Type B pancreatic cell (in vitro differentiated cells): ENCODE measurements at regions not wholly inside any gene's neighbourhood (a gene's known extent, or its start where the extent isn't known, plus 50 kb on each side); places are given as distances from the start of the nearest gene placed in this dataset.

ENCODE experiments used
- DNase-seq: peaks from one replicate; pipeline ENCODE4 v3.0.0; 2021; ENCODE audit warnings: mixed read lengths; ENCODE audit not compliant: unreplicated experiment; ENCODE audit errors: extremely low spot score
- H3K27ac Mint-ChIP-seq: 2 replicates; pipeline ENCODE4 v1.8.0; 2021; ENCODE audit warnings: mild to moderate bottlenecking, mixed read lengths
- H3K27me3 Mint-ChIP-seq: 2 replicates; pipeline ENCODE4 v1.8.0; 2021; ENCODE audit warnings: mixed read lengths
- H3K36me3 Mint-ChIP-seq: 2 replicates; pipeline ENCODE4 v1.8.0; 2021; ENCODE audit warnings: mixed read lengths
- H3K4me1 Mint-ChIP-seq: one replicate; pipeline ENCODE4 v1.8.0; 2021; ENCODE audit warnings: mixed read lengths; ENCODE audit not compliant: unreplicated experiment
- H3K4me3 Mint-ChIP-seq: 2 replicates; pipeline ENCODE4 v1.8.0; 2021; ENCODE audit warnings: mild to moderate bottlenecking, mixed read lengths
- H3K9me3 Mint-ChIP-seq: 2 replicates; pipeline ENCODE4 v1.8.0; 2021; ENCODE audit warnings: mixed read lengths
- TF ChIP-seq, protein P1 (sequence below): fragments of 200-600 bp; sonication (generic); conservative IDR thresholded peaks from 2 replicates; pipeline ENCODE4 v1.5.0; 2021; ENCODE audit warnings: antibody characterized with exemption, mild to moderate bottlenecking

- Mint-ChIP-seq H3K9me3 (no peaks in the 10 kb centered on the region), H3K27ac (no peak overlapping the region), H3K27me3 (no peaks in the 10 kb centered on the region), H3K4me3 (no peak overlapping the region), H3K36me3 (no peaks in the 10 kb centered on the region), H3K4me1 (no peaks in the 10 kb centered on the region)
- DNase-seq, result no peak
- TF ChIP-seq, protein P1, sequence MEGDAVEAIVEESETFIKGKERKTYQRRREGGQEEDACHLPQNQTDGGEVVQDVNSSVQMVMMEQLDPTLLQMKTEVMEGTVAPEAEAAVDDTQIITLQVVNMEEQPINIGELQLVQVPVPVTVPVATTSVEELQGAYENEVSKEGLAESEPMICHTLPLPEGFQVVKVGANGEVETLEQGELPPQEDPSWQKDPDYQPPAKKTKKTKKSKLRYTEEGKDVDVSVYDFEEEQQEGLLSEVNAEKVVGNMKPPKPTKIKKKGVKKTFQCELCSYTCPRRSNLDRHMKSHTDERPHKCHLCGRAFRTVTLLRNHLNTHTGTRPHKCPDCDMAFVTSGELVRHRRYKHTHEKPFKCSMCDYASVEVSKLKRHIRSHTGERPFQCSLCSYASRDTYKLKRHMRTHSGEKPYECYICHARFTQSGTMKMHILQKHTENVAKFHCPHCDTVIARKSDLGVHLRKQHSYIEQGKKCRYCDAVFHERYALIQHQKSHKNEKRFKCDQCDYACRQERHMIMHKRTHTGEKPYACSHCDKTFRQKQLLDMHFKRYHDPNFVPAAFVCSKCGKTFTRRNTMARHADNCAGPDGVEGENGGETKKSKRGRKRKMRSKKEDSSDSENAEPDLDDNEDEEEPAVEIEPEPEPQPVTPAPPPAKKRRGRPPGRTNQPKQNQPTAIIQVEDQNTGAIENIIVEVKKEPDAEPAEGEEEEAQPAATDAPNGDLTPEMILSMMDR, result no peak
These were observed 1554.5 kb upstream of the SLC39A10 start for GRCh38 chr2:194102546-194102945.

DNA sequence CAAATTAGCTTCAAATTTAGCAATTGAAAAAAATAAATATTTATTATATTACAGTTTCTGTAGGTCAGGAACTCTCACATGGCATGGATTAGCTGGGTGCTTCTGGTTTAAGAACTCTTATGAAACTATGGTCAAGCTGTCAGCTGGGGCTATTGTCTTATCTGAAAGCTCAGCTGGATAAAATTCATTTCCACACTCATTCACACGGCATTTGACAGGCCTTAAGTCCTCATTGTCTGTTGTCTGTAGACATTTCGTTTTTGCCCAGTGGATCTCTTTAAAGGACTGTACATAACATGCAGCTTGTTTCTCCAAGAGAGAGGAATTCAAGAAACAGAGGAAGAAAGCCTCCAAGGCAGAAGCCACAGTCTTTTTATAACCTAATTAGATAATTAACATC is 1556.8 kb upstream of the SLC39A10 start:
- Mint-ChIP-seq H3K9me3 (no peaks in the 10 kb centered on the region), H3K27ac (no peak overlapping the region), H3K36me3 (no peaks in the 10 kb centered on the region)

GRCh38 chr2:194096402-194096801 is 1560.6 kb upstream of the SLC39A10 start:
- H3K4me1 Mint-ChIP-seq, result no peaks in the 10 kb centered on the region
- H3K4me3 Mint-ChIP-seq, result no peak overlapping the region
- H3K27ac Mint-ChIP-seq, result no peak overlapping the region
- H3K27me3 Mint-ChIP-seq, result no peaks in the 10 kb centered on the region
- no peaks in the 10 kb centered on the region for H3K9me3 Mint-ChIP-seq
- no peak for DNase-seq
- no peaks in the 10 kb centered on the region for H3K36me3 Mint-ChIP-seq
- TF ChIP-seq, protein P1, result no peak

More for the DNA sequence above, 1556.8 kb upstream of the SLC39A10 start:
- H3K4me1 Mint-ChIP-seq, result no peaks in the 10 kb centered on the region
- no peak for DNase-seq
- H3K27me3 Mint-ChIP-seq, result no peaks in the 10 kb centered on the region
- no peak overlapping the region for H3K4me3 Mint-ChIP-seq
- TF ChIP-seq, protein P1, result no peak

- H3K36me3 Mint-ChIP-seq, result no peaks in the 10 kb centered on the region
- no peaks in the 10 kb centered on the region for H3K4me1 Mint-ChIP-seq
- no peaks in the 10 kb centered on the region for H3K27me3 Mint-ChIP-seq
- TF ChIP-seq, protein P1, result no peak
- no peaks in the 10 kb centered on the region for H3K9me3 Mint-ChIP-seq
- DNase-seq, result no peak
- no peak overlapping the region for H3K27ac Mint-ChIP-seq
- H3K4me3 Mint-ChIP-seq, result no peak overlapping the region
These were observed 1561.7 kb upstream of the SLC39A10 start for GRCh38 chr2:194095359-194095758.

- H3K27me3 Mint-ChIP-seq, result no peaks in the 10 kb centered on the region
- H3K4me1 Mint-ChIP-seq, result peaks cover 16% of the 10 kb centered on the region
- no peaks in the 10 kb centered on the region for H3K36me3 Mint-ChIP-seq
- H3K9me3 Mint-ChIP-seq, result no peaks in the 10 kb centered on the region
- no peak overlapping the region for H3K4me3 Mint-ChIP-seq
- H3K27ac Mint-ChIP-seq, result no peak overlapping the region
- DNase-seq, result no peak
- TF ChIP-seq, protein P1, result no peak
These were observed 1566.6 kb upstream of the SLC39A10 start for GRCh38 chr2:194090251-194090905.
